ENCODE measurements at regions not wholly inside any gene's neighbourhood (a gene's known extent, or its start where the extent isn't known, plus 50 kb on each side); places are given as distances from the start of the nearest gene placed in this dataset.

- TF ChIP-seq ATF3 (IDR thresholded peaks at IDR 0.05) (no peak), ATF3 (CRISPR knock-in tag; conservative IDR thresholded peaks at IDR 0.05) (no peak)
Measured at GRCh38 chr10:29749150-29749549, 114.4 kb upstream of the SVIL start (continued).

- no peaks in the 10 kb centered on the region for H3K9me3 ChIP-seq (replicated peaks; ENCODE audit: control insufficient read depth, insufficient read depth, low read depth, low read length)
- intact Hi-C loops (cut with micrococcal nuclease): no loop called here
Measured at GRCh38 chr10:29748109-29748650, 113.4 kb upstream of the SVIL start.

More at GRCh38 chr10:29748109-29748650, 113.4 kb upstream of the SVIL start:
- H3K36me3 ChIP-seq (ENCODE audit: control insufficient read depth, insufficient read depth, low read length): no peaks in the 10 kb centered on the region
- H3K27ac ChIP-seq (ENCODE audit: extremely low read depth, low read depth, low read length): no peak overlapping the region
- TF ChIP-seq PHF21A (IDR thresholded peaks at IDR 0.05; ENCODE audit: borderline replicate concordance, low read depth) (no peak), GABPB2 (CRISPR knock-in tag; conservative IDR thresholded peaks at IDR 0.05) (no peak), PRPF4 (IDR thresholded peaks at IDR 0.05; ENCODE audit: insufficient read depth, low read depth, low read length, poor library complexity, severe bottlenecking) (no peak), ZBTB9 (CRISPR knock-in tag; IDR thresholded peaks at IDR 0.05) (no peak), ZNF436 (CRISPR knock-in tag; IDR thresholded peaks at IDR 0.05) (no peak), TCF7 (IDR thresholded peaks at IDR 0.05; ENCODE audit: borderline replicate concordance) (no peak), SMARCA5 (IDR thresholded peaks at IDR 0.05) (no peak), SMARCE1 (IDR thresholded peaks at IDR 0.05) (no peak), TAF15 (IDR thresholded peaks at IDR 0.05; ENCODE audit: low read depth, low read length) (no peak), ZNF24 (IDR thresholded peaks at IDR 0.05) (no peak), SP2 (IDR thresholded peaks at IDR 0.05; ENCODE audit: extremely low read depth, low read depth, low read length, poor library complexity, severe bottlenecking) (no peak), SUPT5H (IDR thresholded peaks at IDR 0.05) (no peak), FOXJ2 (tag; IDR thresholded peaks at IDR 0.05) (no peak), POLR2AphosphoS2 (IDR thresholded peaks at IDR 0.05; ENCODE audit: low read length) (no peak), HMGN3 (IDR thresholded peaks at IDR 0.05; ENCODE audit: borderline replicate concordance, extremely low read depth, insufficient read length, low read depth, low read length) (no peak)
- in situ Hi-C loops (cut with MboI): no loop called here
- no peaks in the 10 kb centered on the region for H3K4me1 ChIP-seq (replicated peaks in 1 of 2; ENCODE audit: control insufficient read depth in 2 of 2, insufficient read depth in 2 of 2, low read length in 2 of 2)
- H4K20me1 ChIP-seq (replicated peaks; ENCODE audit: control insufficient read depth, insufficient read depth, low read length): no peaks in the 10 kb centered on the region
- 0% methylated on average over 3 of the region's 3 CpGs for WGBS (ENCODE audit: insufficient coverage, low coverage, missing lambda C conversion rate)
- H2AFZ ChIP-seq (ENCODE audit: low read depth, low read length): no peak overlapping the region
- no peak overlapping the region for H3K4me3 ChIP-seq
- H3K9ac ChIP-seq (ENCODE audit: insufficient read depth in 1 of 2, low read depth in 2 of 2, low read length in 2 of 2): no peak overlapping the region
- no peak for DNase-seq (ENCODE audit: extremely low read depth in 1 of 4, low spot score in 3 of 4)
- ChIA-PET CTCF (ENCODE audit: low intra/inter-chr PET ratio) (no interaction called here), POLR2A (no interaction called here)
- no peak for ATAC-seq
- no peak for FAIRE-seq
- no peak overlapping the region for H3K4me2 ChIP-seq (ENCODE audit: insufficient read depth, low read length)
- peaks cover 0 to 7% of the 10 kb centered on the region in 2 experiments; a peak in 1 of 5 replicates for H3K27me3 ChIP-seq (ENCODE audit: control insufficient read depth in 2 of 2, insufficient read depth in 2 of 2, low read length in 2 of 2)
- H3K79me2 ChIP-seq (ENCODE audit: control insufficient read depth, insufficient read depth, low read length): no peaks in the 10 kb centered on the region
- no TSS peak for BruUV-seq (replicated peaks)
- H3K9me1 ChIP-seq (ENCODE audit: control insufficient read depth, insufficient read depth, low read length): no peaks in the 10 kb centered on the region

Data from K562 (cell line).